Epithelial cell of esophagus (primary cell): ENCODE measurements at regions not wholly inside any gene's neighbourhood (a gene's known extent, or its start where the extent isn't known, plus 50 kb on each side); places are given as distances from the start of the nearest gene placed in this dataset.
A peak's percentile ranks its signal among the peaks of the same experiment; 100 is the strongest.

Experiments used
- DNase-seq: peaks from one replicate; pipeline ENCODE4 v3.0.0; 2010; ENCODE audit warnings: low read depth
- H3K4me3 ChIP-seq: 2 replicates; pipeline ENCODE4 v1.5.1; 2011; ENCODE audit warnings: mild to moderate bottlenecking, low read length, control low read depth
- CTCF ChIP-seq: IDR thresholded peaks from 2 replicates; pipeline ENCODE4 v1.5.1; 2011; ENCODE audit warnings: low read depth, mild to moderate bottlenecking, low read length, control low read depth, inconsistent platforms; ENCODE audit not compliant: insufficient read depth; ENCODE audit errors: missing control alignments

GRCh38 chr3:17936736-17937480 is 194.5 kb upstream of the TBC1D5 start:
- H3K4me3 ChIP-seq: no peak overlapping the region
- no peak for TF ChIP-seq CTCF
- no peak for DNase-seq

DNA sequence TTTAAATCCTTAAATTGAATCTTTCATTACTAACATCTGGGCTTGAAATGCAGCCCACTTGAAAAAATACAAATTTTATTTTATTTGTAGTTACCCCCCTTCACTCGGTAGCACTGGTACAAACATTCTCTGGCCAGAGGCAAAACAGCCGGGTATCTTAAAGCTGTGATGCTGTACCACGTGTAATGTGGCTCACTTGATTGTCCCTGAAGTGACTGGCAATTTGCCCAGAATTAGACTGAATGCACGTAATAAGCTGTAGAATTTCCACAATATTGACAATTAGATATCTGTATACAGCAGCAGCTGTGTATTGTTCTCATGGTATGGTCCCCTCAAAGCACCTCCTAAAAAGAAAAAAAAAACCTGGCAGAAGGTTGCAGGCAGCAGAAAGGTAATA is 192.8 kb upstream of the TBC1D5 start:
- no peak overlapping the region for H3K4me3 ChIP-seq
- no peak for TF ChIP-seq CTCF
- DNase-seq: peak; percentile 40

GRCh38 chr3:17932136-17932771 is 189.8 kb upstream of the TBC1D5 start:
- no peak overlapping the region for H3K4me3 ChIP-seq
- TF ChIP-seq CTCF: no peak
- DNase-seq: no peak

DNA sequence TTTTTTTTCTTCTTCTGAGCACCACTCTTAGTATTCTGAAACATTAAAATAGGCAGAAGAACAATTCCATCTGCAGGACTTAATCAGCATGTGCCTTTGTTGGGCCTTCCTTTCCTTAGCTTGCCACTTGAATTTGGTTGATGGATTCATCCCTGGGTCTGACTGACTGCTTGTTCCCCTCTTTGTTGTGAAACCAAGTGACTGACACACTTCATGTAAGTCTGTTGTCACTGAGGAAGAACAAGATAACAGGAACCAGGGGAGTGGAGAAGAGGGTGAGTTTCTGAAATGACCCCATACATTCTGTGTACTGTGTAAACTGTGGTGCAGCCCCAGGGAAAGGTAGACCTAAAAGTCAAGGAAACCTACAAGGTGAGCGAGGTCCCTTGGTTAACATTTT is 188.7 kb upstream of the TBC1D5 start:
- DNase-seq: no peak
- no peak for TF ChIP-seq CTCF
- no peak overlapping the region for H3K4me3 ChIP-seq

GRCh38 chr3:17928502-17929145 is 186.2 kb upstream of the TBC1D5 start:
- H3K4me3 ChIP-seq: no peak overlapping the region
- no peak for TF ChIP-seq CTCF
- DNase-seq: no peak

GRCh38 chr3:17927036-17927435 is 184.6 kb upstream of the TBC1D5 start:
- H3K4me3 ChIP-seq: no peak overlapping the region
- DNase-seq: no peak
- TF ChIP-seq CTCF: no peak
